Parathyroid adenoma (tissue), 2 donors: ENCODE measurements at regions not wholly inside any gene's neighbourhood (a gene's known extent, or its start where the extent isn't known, plus 50 kb on each side); places are given as distances from the start of the nearest gene placed in this dataset.

Experiments used
- H2AFZ ChIP-seq: fragments of 300-600 bp; sonication (generic); one replicate; pipeline ENCODE4 v1.7.0; 2017; ENCODE audit warnings: antibody characterized with exemption, mild to moderate bottlenecking
- H3K27ac ChIP-seq: fragments of 300-600 bp; sonication (generic); one replicate; pipeline ENCODE4 v1.7.0; 2017
- H3K27me3 ChIP-seq: fragments of 300-600 bp; sonication (generic); one replicate; pipeline ENCODE4 v1.7.0; 2017; ENCODE audit warnings: low read length; ENCODE audit not compliant: control insufficient read depth, insufficient read depth
- H3K36me3 ChIP-seq: fragments of 300-600 bp; sonication (generic); one replicate; pipeline ENCODE4 v1.7.0; 2017; ENCODE audit warnings: low read length; ENCODE audit not compliant: control insufficient read depth, insufficient read depth
- H3K4me1 ChIP-seq: fragments of 300-600 bp; sonication (generic); one replicate; pipeline ENCODE4 v1.7.0; 2017; ENCODE audit warnings: control low read depth
- H3K4me2 ChIP-seq: fragments of 300-600 bp; sonication (generic); one replicate; pipeline ENCODE4 v1.7.0; 2017; ENCODE audit warnings: low read length
- H3K4me3 ChIP-seq: fragments of 300-600 bp; sonication (generic); one replicate; pipeline ENCODE4 v1.7.0; 2017; ENCODE audit warnings: low read depth, low read length
- H3K79me2 ChIP-seq: fragments of 300-600 bp; sonication (generic); one replicate; pipeline ENCODE4 v1.7.0; 2017; ENCODE audit warnings: control low read depth
- H3K9ac ChIP-seq: fragments of 300-600 bp; sonication (generic); one replicate; pipeline ENCODE4 v1.7.0; 2017; ENCODE audit warnings: mild to moderate bottlenecking
- H3K9me3 ChIP-seq: fragments of 300-600 bp; sonication (generic); one replicate; pipeline ENCODE4 v1.7.0; 2017; ENCODE audit warnings: low read length; ENCODE audit not compliant: control insufficient read depth
- TF ChIP-seq, protein P1 (sequence below): fragments of 300-600 bp; sonication (generic); IDR thresholded peaks from one replicate; pipeline ENCODE4 v1.7.0; 2017; ENCODE audit warnings: antibody characterized with exemption, mild to moderate bottlenecking
- donor health status: primary hyperparathyroidism.

DNA sequence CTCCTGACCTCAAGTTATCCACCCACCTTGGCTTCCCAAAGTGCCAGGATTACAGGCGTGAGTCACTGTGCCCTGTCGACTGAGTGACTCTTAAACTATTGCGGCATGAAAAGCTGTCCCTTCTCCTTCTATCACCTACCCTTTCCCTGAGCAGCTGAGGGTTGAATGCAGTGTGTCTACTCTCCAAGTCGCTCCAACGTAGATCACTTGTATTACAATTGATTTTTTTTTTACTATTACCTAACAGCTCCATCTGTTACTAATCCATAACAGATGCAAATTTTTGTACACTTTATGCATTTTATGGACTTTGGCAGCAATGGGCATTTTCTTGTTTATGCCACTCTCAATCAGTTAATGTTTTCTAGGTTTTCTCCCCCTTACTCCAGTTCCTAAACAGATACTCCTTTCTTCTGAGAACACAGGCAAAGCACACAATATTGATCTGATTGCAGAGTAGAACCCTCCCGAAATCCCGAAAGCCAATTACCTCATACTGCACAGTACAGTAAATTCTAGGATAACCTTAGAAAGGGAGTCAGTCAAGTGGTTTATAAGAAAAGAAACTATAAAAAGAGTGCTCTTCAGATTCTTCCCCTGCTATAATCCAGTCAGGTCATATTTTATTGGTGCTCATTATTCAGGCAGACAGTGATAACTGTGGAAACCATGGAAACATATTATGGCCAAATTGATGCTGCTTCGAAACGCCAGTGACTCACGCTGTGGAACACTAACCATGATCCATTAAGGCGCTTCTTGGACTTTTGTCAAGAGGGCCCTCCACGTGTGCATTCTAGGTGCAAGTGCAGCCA is 273.0 kb downstream of the ADGB start:
- Histone ChIP-seq H3K4me3 (no peak overlapping the region), H3K79me2 (no peaks in the 10 kb centered on the region), H3K4me1 (peaks cover 26% of the 10 kb centered on the region), H3K27me3 (no peaks in the 10 kb centered on the region), H3K4me2 (no peak overlapping the region), H3K9ac (no peak overlapping the region), H3K9me3 (no peaks in the 10 kb centered on the region), H2AFZ (no peak overlapping the region), H3K36me3 (no peaks in the 10 kb centered on the region), H3K27ac (no peak overlapping the region)
- TF ChIP-seq, protein P1, sequence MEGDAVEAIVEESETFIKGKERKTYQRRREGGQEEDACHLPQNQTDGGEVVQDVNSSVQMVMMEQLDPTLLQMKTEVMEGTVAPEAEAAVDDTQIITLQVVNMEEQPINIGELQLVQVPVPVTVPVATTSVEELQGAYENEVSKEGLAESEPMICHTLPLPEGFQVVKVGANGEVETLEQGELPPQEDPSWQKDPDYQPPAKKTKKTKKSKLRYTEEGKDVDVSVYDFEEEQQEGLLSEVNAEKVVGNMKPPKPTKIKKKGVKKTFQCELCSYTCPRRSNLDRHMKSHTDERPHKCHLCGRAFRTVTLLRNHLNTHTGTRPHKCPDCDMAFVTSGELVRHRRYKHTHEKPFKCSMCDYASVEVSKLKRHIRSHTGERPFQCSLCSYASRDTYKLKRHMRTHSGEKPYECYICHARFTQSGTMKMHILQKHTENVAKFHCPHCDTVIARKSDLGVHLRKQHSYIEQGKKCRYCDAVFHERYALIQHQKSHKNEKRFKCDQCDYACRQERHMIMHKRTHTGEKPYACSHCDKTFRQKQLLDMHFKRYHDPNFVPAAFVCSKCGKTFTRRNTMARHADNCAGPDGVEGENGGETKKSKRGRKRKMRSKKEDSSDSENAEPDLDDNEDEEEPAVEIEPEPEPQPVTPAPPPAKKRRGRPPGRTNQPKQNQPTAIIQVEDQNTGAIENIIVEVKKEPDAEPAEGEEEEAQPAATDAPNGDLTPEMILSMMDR, result no peak

DNA sequence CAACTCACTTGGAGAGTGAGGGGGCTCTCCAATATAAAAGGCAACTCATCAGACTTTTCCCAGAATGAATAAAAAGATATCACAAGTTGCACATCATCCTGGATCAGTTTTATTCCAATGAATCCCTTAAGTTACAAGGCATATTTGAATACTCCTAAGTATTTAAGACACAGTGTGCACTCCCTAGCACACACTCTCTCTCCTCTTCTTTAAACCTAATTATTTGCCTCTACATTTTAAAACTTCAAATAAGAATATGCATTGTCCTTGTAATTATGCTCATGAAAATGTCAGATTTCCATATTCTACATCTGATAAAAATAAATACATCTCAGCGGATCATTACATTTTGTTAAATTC is 273.6 kb downstream of the ADGB start:
- TF ChIP-seq, protein P1, result no peak
- no peaks in the 10 kb centered on the region for H3K9me3 ChIP-seq

DNA sequence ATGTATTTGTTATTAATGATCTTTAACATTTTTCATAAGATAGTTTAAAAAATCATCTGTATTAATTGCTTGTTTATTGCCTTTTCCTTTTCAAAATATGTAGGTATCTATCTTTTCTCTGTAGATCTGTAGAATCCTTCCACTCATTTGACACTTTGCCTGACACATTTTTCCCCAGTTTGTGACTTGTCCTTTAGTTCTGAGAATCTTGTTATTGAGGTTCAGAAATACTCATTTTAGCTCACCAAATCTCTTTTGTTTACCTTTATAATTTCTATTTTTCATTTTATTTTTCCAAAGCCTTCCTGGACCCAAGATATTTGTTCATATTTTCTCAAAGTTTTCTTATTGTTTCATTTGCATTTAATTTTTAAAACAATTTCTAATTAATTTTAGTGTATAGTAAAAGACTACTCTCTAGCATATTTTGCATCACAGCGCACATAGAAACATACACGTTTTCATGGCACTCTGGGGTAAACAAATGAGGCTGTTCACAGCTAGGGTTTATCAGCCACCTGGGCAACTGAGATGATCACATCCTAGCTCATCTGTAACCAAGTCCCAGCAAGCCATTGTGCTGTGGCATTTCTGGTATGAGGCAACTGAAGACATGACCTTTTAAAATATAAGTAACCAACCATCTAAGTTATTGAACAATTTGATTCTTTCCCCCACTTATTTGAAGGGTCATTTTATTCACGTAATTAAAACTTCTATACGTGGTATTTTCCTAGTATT is 275.7 kb downstream of the ADGB start:
- TF ChIP-seq, protein P1, result no peak
- no peak overlapping the region for H3K27ac ChIP-seq
- no peak overlapping the region for H3K9ac ChIP-seq
- H3K4me1 ChIP-seq, result peaks cover 27% of the 10 kb centered on the region
- no peak overlapping the region for H3K4me3 ChIP-seq
- H3K4me2 ChIP-seq, result no peak overlapping the region
- H3K9me3 ChIP-seq, result no peaks in the 10 kb centered on the region
- no peak overlapping the region for H2AFZ ChIP-seq
- H3K79me2 ChIP-seq, result no peaks in the 10 kb centered on the region
- H3K36me3 ChIP-seq, result no peaks in the 10 kb centered on the region
- H3K27me3 ChIP-seq, result no peaks in the 10 kb centered on the region

More for the DNA sequence above, 273.6 kb downstream of the ADGB start:
- Histone ChIP-seq H3K9ac (no peak overlapping the region), H3K36me3 (no peaks in the 10 kb centered on the region), H3K4me3 (no peak overlapping the region), H3K4me1 (peaks cover 23% of the 10 kb centered on the region), H2AFZ (no peak overlapping the region), H3K27me3 (no peaks in the 10 kb centered on the region), H3K27ac (no peak overlapping the region), H3K79me2 (no peaks in the 10 kb centered on the region), H3K4me2 (no peak overlapping the region)

DNA sequence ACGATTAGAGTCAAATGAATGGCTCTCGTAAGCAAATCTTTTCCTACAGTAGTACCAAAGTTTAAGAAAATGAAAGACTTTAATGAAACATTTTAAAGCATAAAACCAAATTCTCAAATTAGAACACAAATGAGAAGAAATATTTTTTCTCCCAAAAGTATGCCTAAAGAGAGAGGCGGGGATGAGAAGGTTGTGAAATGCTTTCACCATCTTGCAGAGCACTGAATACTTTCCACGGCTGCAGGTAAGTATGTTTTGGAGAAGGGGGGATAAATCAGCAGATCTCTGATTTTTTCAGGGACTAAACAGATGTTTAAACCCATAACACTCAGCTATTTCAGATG is 277.1 kb downstream of the ADGB start:
- peaks cover 32% of the 10 kb centered on the region for H3K4me1 ChIP-seq
- H3K4me2 ChIP-seq, result no peak overlapping the region
- peak overlapping the region; percentile 31 for H3K27ac ChIP-seq
- H3K9ac ChIP-seq, result no peak overlapping the region
- no peaks in the 10 kb centered on the region for H3K9me3 ChIP-seq
- H3K27me3 ChIP-seq, result no peaks in the 10 kb centered on the region
- TF ChIP-seq, protein P1, result no peak
- H3K79me2 ChIP-seq, result no peaks in the 10 kb centered on the region
- H2AFZ ChIP-seq, result peak overlapping the region; percentile 17
- no peaks in the 10 kb centered on the region for H3K36me3 ChIP-seq
- no peak overlapping the region for H3K4me3 ChIP-seq
